Loucy (cell line): ENCODE measurements at regions not wholly inside any gene's neighbourhood (a gene's known extent, or its start where the extent isn't known, plus 50 kb on each side); places are given as distances from the start of the nearest gene placed in this dataset.

ENCODE experiments used
- H2AFZ ChIP-seq: fragments of 200-600 bp; sonication (generic); 2 replicates; pipeline ENCODE4 v1.6.0; 2016; ENCODE audit warnings: antibody characterized with exemption, mild to moderate bottlenecking, low read length, moderate library complexity
- H3F3A ChIP-seq: fragments of 200-600 bp; 2 replicates; pipeline ENCODE4 v1.6.0; 2016; ENCODE audit warnings: antibody characterized with exemption, low read depth, mild to moderate bottlenecking
- H3K27me3 ChIP-seq: fragments of 200-600 bp; sonication (generic); 2 replicates; pipeline ENCODE4 v1.6.1; 2014; ENCODE audit warnings: low read length, mild to moderate bottlenecking; ENCODE audit not compliant: insufficient read depth, poor library complexity, severe bottlenecking
- H3K36me3 ChIP-seq: fragments of 200-600 bp; sonication (generic); 2 replicates; pipeline ENCODE4 v1.6.1; 2016; ENCODE audit warnings: low read length; ENCODE audit not compliant: insufficient read depth
- H3K4me1 ChIP-seq: fragments of 200-600 bp; sonication (generic); 2 replicates; pipeline ENCODE4 v1.5.1; 2014; ENCODE audit warnings: low read length, mild to moderate bottlenecking; ENCODE audit not compliant: insufficient read depth, poor library complexity, severe bottlenecking
- H3K4me2 ChIP-seq: fragments of 200-600 bp; sonication (generic); 2 replicates; pipeline ENCODE4 v1.6.0; 2014; ENCODE audit warnings: antibody characterized with exemption, low read length, low read depth, mild to moderate bottlenecking; ENCODE audit not compliant: poor library complexity, severe bottlenecking
- H3K4me3 ChIP-seq: fragments of 200-600 bp; sonication (generic); 2 replicates; pipeline ENCODE4 v1.5.1; 2014; ENCODE audit warnings: low read length, mild to moderate bottlenecking, mixed read lengths; ENCODE audit not compliant: poor library complexity, severe bottlenecking
- H3K79me2 ChIP-seq: fragments of 200-600 bp; sonication (generic); 2 replicates; pipeline ENCODE4 v1.6.1; 2014; ENCODE audit warnings: low read length; ENCODE audit not compliant: insufficient read depth
- H3K9ac ChIP-seq: fragments of 200-600 bp; sonication (generic); 2 replicates; pipeline ENCODE4 v1.6.0; 2014; ENCODE audit warnings: mild to moderate bottlenecking, low read depth, low read length, moderate library complexity; ENCODE audit not compliant: poor library complexity, severe bottlenecking
- H3K9me2 ChIP-seq: fragments of 200-600 bp; sonication (generic); replicated peaks from 2 replicates; pipeline ENCODE4 v1.6.1; 2016; ENCODE audit warnings: low read depth, low read length, mixed read lengths
- H3K9me3 ChIP-seq: fragments of 200-600 bp; sonication (generic); 2 replicates; pipeline ENCODE4 v1.6.1; 2014; ENCODE audit warnings: mild to moderate bottlenecking, antibody characterized with exemption, low read length, low read depth; ENCODE audit not compliant: insufficient read depth
- H4K20me1 ChIP-seq: fragments of 200-600 bp; sonication (generic); 2 replicates; pipeline ENCODE4 v1.6.0; 2014; ENCODE audit warnings: antibody characterized with exemption, low read length, mild to moderate bottlenecking; ENCODE audit not compliant: insufficient read depth, poor library complexity, severe bottlenecking
- EZH2phosphoT487 ChIP-seq: fragments of 200-600 bp; IDR thresholded peaks from 2 replicates; pipeline ENCODE4 v1.6.1; 2018; ENCODE audit warnings: antibody characterized with exemption, mild to moderate bottlenecking, moderate library complexity, borderline replicate concordance
- TF ChIP-seq, protein P1 (sequence below): fragments of 200-600 bp; sonication (generic); conservative IDR thresholded peaks from 2 replicates; pipeline ENCODE4 v1.5.1; 2014; ENCODE audit warnings: mild to moderate bottlenecking, antibody characterized with exemption, low read length

DNA sequence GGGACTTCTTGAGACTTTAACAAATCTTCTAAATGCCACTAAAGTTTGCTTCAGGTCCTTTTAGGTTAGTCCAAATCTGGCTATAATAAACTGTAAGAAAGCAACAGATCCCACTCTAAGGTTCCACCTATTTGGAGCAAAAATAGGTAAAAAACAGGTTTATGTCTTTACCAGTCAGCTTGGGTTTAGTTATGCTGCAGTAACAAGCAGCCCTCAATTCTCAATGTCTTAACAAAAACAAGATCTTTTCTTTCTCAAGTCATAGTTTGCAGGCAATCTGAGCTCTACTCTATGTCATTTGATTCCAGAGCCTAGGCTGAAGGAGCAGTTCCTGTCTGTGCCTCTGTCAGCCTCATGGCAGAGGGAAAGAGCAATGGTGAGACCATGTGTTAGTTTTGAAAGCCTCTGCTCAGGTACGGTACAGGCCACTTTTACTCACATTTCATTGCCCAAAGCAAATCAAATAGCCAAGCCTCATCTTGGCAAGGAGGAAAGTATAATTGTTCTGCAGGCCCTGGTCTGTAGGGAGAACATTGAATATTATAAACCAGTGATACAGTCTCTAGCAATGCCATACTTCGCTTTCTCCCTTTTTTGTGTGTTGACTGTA is 108.6 kb downstream of the CD83 start:
- Histone ChIP-seq H3K9me3 (peaks cover 4% of the 10 kb centered on the region; the same call in 1 of the 2 replicates), H4K20me1 (no peaks in the 10 kb centered on the region), H3K4me1 (peaks cover 42% of the 10 kb centered on the region), H2AFZ (no peak overlapping the region), H3K36me3 (no peaks in the 10 kb centered on the region; the same call in 1 of the 2 replicates), H3F3A (no peaks in the 10 kb centered on the region), H3K79me2 (no peaks in the 10 kb centered on the region), H3K4me3 (no peak overlapping the region), H3K4me2 (no peak overlapping the region), H3K27me3 (no peaks in the 10 kb centered on the region), H3K9ac (no peak overlapping the region), H3K9me2 (no peaks in the 10 kb centered on the region)
- TF ChIP-seq, protein P1, sequence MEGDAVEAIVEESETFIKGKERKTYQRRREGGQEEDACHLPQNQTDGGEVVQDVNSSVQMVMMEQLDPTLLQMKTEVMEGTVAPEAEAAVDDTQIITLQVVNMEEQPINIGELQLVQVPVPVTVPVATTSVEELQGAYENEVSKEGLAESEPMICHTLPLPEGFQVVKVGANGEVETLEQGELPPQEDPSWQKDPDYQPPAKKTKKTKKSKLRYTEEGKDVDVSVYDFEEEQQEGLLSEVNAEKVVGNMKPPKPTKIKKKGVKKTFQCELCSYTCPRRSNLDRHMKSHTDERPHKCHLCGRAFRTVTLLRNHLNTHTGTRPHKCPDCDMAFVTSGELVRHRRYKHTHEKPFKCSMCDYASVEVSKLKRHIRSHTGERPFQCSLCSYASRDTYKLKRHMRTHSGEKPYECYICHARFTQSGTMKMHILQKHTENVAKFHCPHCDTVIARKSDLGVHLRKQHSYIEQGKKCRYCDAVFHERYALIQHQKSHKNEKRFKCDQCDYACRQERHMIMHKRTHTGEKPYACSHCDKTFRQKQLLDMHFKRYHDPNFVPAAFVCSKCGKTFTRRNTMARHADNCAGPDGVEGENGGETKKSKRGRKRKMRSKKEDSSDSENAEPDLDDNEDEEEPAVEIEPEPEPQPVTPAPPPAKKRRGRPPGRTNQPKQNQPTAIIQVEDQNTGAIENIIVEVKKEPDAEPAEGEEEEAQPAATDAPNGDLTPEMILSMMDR, result no peak
- no peak for TF ChIP-seq EZH2phosphoT487

DNA sequence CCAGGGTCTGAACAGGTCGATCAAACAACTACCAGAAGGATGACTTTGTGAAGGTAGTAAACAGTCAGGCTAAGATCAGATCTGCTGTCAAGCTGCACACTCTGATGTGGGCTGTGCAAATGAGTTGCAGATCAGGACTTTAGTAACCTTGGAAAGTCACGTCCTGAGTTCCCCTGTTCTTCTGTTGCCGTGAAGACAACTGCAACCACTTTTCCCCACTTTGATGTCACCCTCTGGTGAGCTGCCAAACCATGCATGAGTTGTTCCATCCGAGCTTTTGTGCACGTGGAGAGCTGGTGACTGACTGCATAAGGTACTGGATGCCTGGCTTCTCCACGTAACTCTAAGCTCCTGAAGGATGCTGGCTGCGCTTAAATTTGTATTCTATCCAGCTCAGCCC is 111.0 kb downstream of the CD83 start:
- Histone ChIP-seq H3K4me3 (no peak overlapping the region), H2AFZ (no peak overlapping the region), H4K20me1 (no peaks in the 10 kb centered on the region), H3K36me3 (no peaks in the 10 kb centered on the region; the same call in 1 of the 2 replicates), H3K27me3 (no peaks in the 10 kb centered on the region), H3K9me3 (peaks cover 4% of the 10 kb centered on the region; the same call in 1 of the 2 replicates), H3K9ac (no peak overlapping the region), H3K9me2 (no peaks in the 10 kb centered on the region), H3F3A (no peaks in the 10 kb centered on the region), H3K79me2 (no peaks in the 10 kb centered on the region), H3K4me1 (peaks cover 56% of the 10 kb centered on the region), H3K4me2 (no peak overlapping the region)
- TF ChIP-seq EZH2phosphoT487, result no peak
- TF ChIP-seq, protein P1, result no peak

GRCh38 chr6:14231071-14231483 is 113.5 kb downstream of the CD83 start:
- Histone ChIP-seq H2AFZ (no peak overlapping the region), H3K79me2 (no peaks in the 10 kb centered on the region), H3K9me2 (no peaks in the 10 kb centered on the region), H3K9me3 (peaks cover 3% of the 10 kb centered on the region; the same call in 1 of the 2 replicates), H3K36me3 (no peaks in the 10 kb centered on the region; the same call in 1 of the 2 replicates), H3K4me1 (peaks cover 54% of the 10 kb centered on the region), H3F3A (no peaks in the 10 kb centered on the region), H3K9ac (peak overlapping the region; percentile 29), H4K20me1 (no peaks in the 10 kb centered on the region), H3K27me3 (no peaks in the 10 kb centered on the region), H3K4me3 (no peak overlapping the region), H3K4me2 (no peak overlapping the region)
- TF ChIP-seq, protein P1, result no peak
- no peak for TF ChIP-seq EZH2phosphoT487
